ENCODE measurements at regions not wholly inside any gene's neighbourhood (a gene's known extent, or its start where the extent isn't known, plus 50 kb on each side); places are given as distances from the start of the nearest gene placed in this dataset.

- Mint-ChIP-seq H3K27me3 (ENCODE audit: low read depth) (no peaks in the 10 kb centered on the region), H3K4me3 (no peak overlapping the region), H3K9me3 (no peaks in the 10 kb centered on the region), H3K4me1 (ENCODE audit: low read depth) (no peaks in the 10 kb centered on the region), H3K36me3 (ENCODE audit: low read depth) (no peaks in the 10 kb centered on the region), H3K27ac (no peak overlapping the region)
- CTCF ChIA-PET: no interaction called here
- intact Hi-C loops (cut with micrococcal nuclease): no loop called here
- DNase-seq: no peak
These were observed 445.8 kb downstream of the RPS24 start for GRCh38 chr10:78479467-78479866.

GRCh38 chr10:78481842-78482241 lies 448.2 kb downstream of the RPS24 start:
- DNase-seq: no peak
- CTCF ChIA-PET: no interaction called here
- no peaks in the 10 kb centered on the region for H3K36me3 Mint-ChIP-seq (ENCODE audit: low read depth)
- peaks cover 2% of the 10 kb centered on the region for H3K27me3 Mint-ChIP-seq (ENCODE audit: low read depth)
- no peak overlapping the region for H3K27ac Mint-ChIP-seq
- no peaks in the 10 kb centered on the region for H3K4me1 Mint-ChIP-seq (ENCODE audit: low read depth)
- H3K9me3 Mint-ChIP-seq: no peaks in the 10 kb centered on the region
- no peak overlapping the region for H3K4me3 Mint-ChIP-seq
- intact Hi-C loops (cut with micrococcal nuclease): no loop called here

- no peak overlapping the region for H3K27ac Mint-ChIP-seq
- CTCF ChIA-PET: interaction anchor here (0.6 kb wide), 1 partner anchor 182 kb away, joined by 4 read pairs; no protein-coding TSS in a partner anchor
- no peaks in the 10 kb centered on the region for H3K9me3 Mint-ChIP-seq
- intact Hi-C loops (cut with micrococcal nuclease): no loop called here
- H3K36me3 Mint-ChIP-seq (ENCODE audit: low read depth): no peaks in the 10 kb centered on the region
- H3K4me1 Mint-ChIP-seq (ENCODE audit: low read depth): no peaks in the 10 kb centered on the region
- no peak overlapping the region for H3K4me3 Mint-ChIP-seq
- peaks cover 2% of the 10 kb centered on the region for H3K27me3 Mint-ChIP-seq (ENCODE audit: low read depth)
- DNase-seq: no peak
These were observed 450.0 kb downstream of the RPS24 start for GRCh38 chr10:78483641-78484040.

- Mint-ChIP-seq H3K36me3 (ENCODE audit: low read depth) (peaks cover 5% of the 10 kb centered on the region), H3K9me3 (peaks cover 20% of the 10 kb centered on the region), H3K4me1 (ENCODE audit: low read depth) (no peaks in the 10 kb centered on the region), H3K4me3 (no peak overlapping the region), H3K27me3 (ENCODE audit: low read depth) (peaks cover 9% of the 10 kb centered on the region), H3K27ac (no peak overlapping the region)
- intact Hi-C loops (cut with micrococcal nuclease): no loop called here
- CTCF ChIA-PET: no interaction called here
- no peak for DNase-seq
These were observed 455.4 kb downstream of the RPS24 start for GRCh38 chr10:78489034-78489433.

- CTCF ChIA-PET: interaction anchor here (0.6 kb wide), 1 partner anchor 409 kb away, joined by 3 read pairs; no protein-coding TSS in a partner anchor
- peaks cover 13% of the 10 kb centered on the region for H3K27me3 Mint-ChIP-seq (ENCODE audit: low read depth)
These were observed 458.1 kb downstream of the RPS24 start for GRCh38 chr10:78491812-78492211.

GRCh38 chr10:78492424-78492823 lies 458.8 kb downstream of the RPS24 start:
- Mint-ChIP-seq H3K27me3 (ENCODE audit: low read depth) (peaks cover 13% of the 10 kb centered on the region), H3K9me3 (peaks cover 20% of the 10 kb centered on the region), H3K27ac (no peak overlapping the region), H3K4me1 (ENCODE audit: low read depth) (no peaks in the 10 kb centered on the region), H3K4me3 (no peak overlapping the region), H3K36me3 (ENCODE audit: low read depth) (peaks cover 5% of the 10 kb centered on the region)
- intact Hi-C loops (cut with micrococcal nuclease): no loop called here
- no peak for DNase-seq
- CTCF ChIA-PET: no interaction called here

More at GRCh38 chr10:78491812-78492211, 458.1 kb downstream of the RPS24 start:
- intact Hi-C loops (cut with micrococcal nuclease): no loop called here
- Mint-ChIP-seq H3K9me3 (peaks cover 20% of the 10 kb centered on the region), H3K36me3 (ENCODE audit: low read depth) (peaks cover 5% of the 10 kb centered on the region), H3K4me3 (no peak overlapping the region), H3K27ac (no peak overlapping the region), H3K4me1 (ENCODE audit: low read depth) (no peaks in the 10 kb centered on the region)
- DNase-seq: no peak

GRCh38 chr10:78494179-78494578 lies 460.5 kb downstream of the RPS24 start:
- peaks cover 12% of the 10 kb centered on the region for H3K27me3 Mint-ChIP-seq (ENCODE audit: low read depth)
- no peaks in the 10 kb centered on the region for H3K4me1 Mint-ChIP-seq (ENCODE audit: low read depth)
- H3K36me3 Mint-ChIP-seq (ENCODE audit: low read depth): peaks cover 5% of the 10 kb centered on the region
- H3K4me3 Mint-ChIP-seq: no peak overlapping the region
- no peak overlapping the region for H3K27ac Mint-ChIP-seq
- DNase-seq: no peak
- CTCF ChIA-PET: no interaction called here
- peaks cover 20% of the 10 kb centered on the region for H3K9me3 Mint-ChIP-seq
- intact Hi-C loops (cut with micrococcal nuclease): no loop called here

GRCh38 chr10:78502210-78502936 lies 468.7 kb downstream of the RPS24 start:
- Mint-ChIP-seq H3K4me3 (no peak overlapping the region), H3K36me3 (ENCODE audit: low read depth) (no peaks in the 10 kb centered on the region), H3K27me3 (ENCODE audit: low read depth) (peaks cover 9% of the 10 kb centered on the region), H3K4me1 (ENCODE audit: low read depth) (no peaks in the 10 kb centered on the region), H3K27ac (no peak overlapping the region), H3K9me3 (no peaks in the 10 kb centered on the region)
- intact Hi-C loops (cut with micrococcal nuclease): no loop called here
- no peak for DNase-seq
- CTCF ChIA-PET: no interaction called here

- H3K36me3 Mint-ChIP-seq (ENCODE audit: low read depth): no peaks in the 10 kb centered on the region
- CTCF ChIA-PET: no interaction called here
- intact Hi-C loops (cut with micrococcal nuclease): no loop called here
These were observed 470.5 kb downstream of the RPS24 start for GRCh38 chr10:78504181-78504580.

GRCh38 chr10:78505657-78506056 lies 472.0 kb downstream of the RPS24 start:
- Mint-ChIP-seq H3K36me3 (ENCODE audit: low read depth) (no peaks in the 10 kb centered on the region), H3K27ac (no peak overlapping the region), H3K27me3 (ENCODE audit: low read depth) (peaks cover 2% of the 10 kb centered on the region), H3K4me3 (no peak overlapping the region), H3K4me1 (ENCODE audit: low read depth) (no peaks in the 10 kb centered on the region), H3K9me3 (no peaks in the 10 kb centered on the region)
- intact Hi-C loops (cut with micrococcal nuclease): no loop called here
- DNase-seq: no peak
- CTCF ChIA-PET: no interaction called here

More at GRCh38 chr10:78504181-78504580, 470.5 kb downstream of the RPS24 start:
- no peak for DNase-seq
- no peaks in the 10 kb centered on the region for H3K4me1 Mint-ChIP-seq (ENCODE audit: low read depth)
- no peak overlapping the region for H3K27ac Mint-ChIP-seq
- no peaks in the 10 kb centered on the region for H3K9me3 Mint-ChIP-seq
- H3K4me3 Mint-ChIP-seq: no peak overlapping the region
- H3K27me3 Mint-ChIP-seq (ENCODE audit: low read depth): peaks cover 8% of the 10 kb centered on the region

- peaks cover 2% of the 10 kb centered on the region for H3K27me3 Mint-ChIP-seq (ENCODE audit: low read depth)
- H3K4me1 Mint-ChIP-seq (ENCODE audit: low read depth): no peaks in the 10 kb centered on the region
- H3K27ac Mint-ChIP-seq: no peak overlapping the region
- no peak overlapping the region for H3K4me3 Mint-ChIP-seq
- CTCF ChIA-PET: no interaction called here
- intact Hi-C loops (cut with micrococcal nuclease): no loop called here
- no peaks in the 10 kb centered on the region for H3K36me3 Mint-ChIP-seq (ENCODE audit: low read depth)
- no peaks in the 10 kb centered on the region for H3K9me3 Mint-ChIP-seq
- no peak for DNase-seq
These were observed 473.0 kb downstream of the RPS24 start for GRCh38 chr10:78506614-78507013.

- Mint-ChIP-seq H3K4me1 (ENCODE audit: low read depth) (no peaks in the 10 kb centered on the region), H3K9me3 (no peaks in the 10 kb centered on the region), H3K27ac (no peak overlapping the region), H3K27me3 (ENCODE audit: low read depth) (no peaks in the 10 kb centered on the region), H3K36me3 (ENCODE audit: low read depth) (no peaks in the 10 kb centered on the region), H3K4me3 (no peak overlapping the region)
- CTCF ChIA-PET: no interaction called here
- DNase-seq: no peak
- intact Hi-C loops (cut with micrococcal nuclease): no loop called here
These were observed 474.0 kb downstream of the RPS24 start for GRCh38 chr10:78507510-78508160.

All from activated naive CD4-positive, alpha-beta T cell treated with anti-CD3 and anti-CD28 coated beads for 36 hours (primary cell).